H9 (cell line): ENCODE measurements at regions not wholly inside any gene's neighbourhood (a gene's known extent, or its start where the extent isn't known, plus 50 kb on each side); places are given as distances from the start of the nearest gene placed in this dataset.

ENCODE experiments used
- DNase-seq: peaks from one replicate; pipeline ENCODE4 v3.0.0-alpha.2; 2017
- H2AFZ ChIP-seq: one replicate; pipeline ENCODE4 v1.6.1; 2013; ENCODE audit warnings: mild to moderate bottlenecking, low read length, control low read depth, moderate library complexity
- H2AK5ac ChIP-seq: 2 replicates; pipeline ENCODE4 v1.6.1; 2013; ENCODE audit warnings: low read length, control low read depth, mixed read lengths; ENCODE audit not compliant: insufficient read length
- H2BK120ac ChIP-seq: one replicate; pipeline ENCODE4 v1.6.1; 2013; ENCODE audit warnings: low read depth, mild to moderate bottlenecking, low read length, control low read depth, inconsistent platforms; ENCODE audit not compliant: poor library complexity, severe bottlenecking
- H2BK12ac ChIP-seq: 2 replicates; pipeline ENCODE4 v1.6.1; 2013; ENCODE audit warnings: low read length, control low read depth, mixed read lengths, low read depth; ENCODE audit not compliant: insufficient read length
- H2BK15ac ChIP-seq: 2 replicates; pipeline ENCODE4 v1.6.1; 2013; ENCODE audit warnings: low read depth, low read length, control low read depth
- H2BK20ac ChIP-seq: one replicate; pipeline ENCODE4 v1.6.1; 2013; ENCODE audit warnings: low read depth, mild to moderate bottlenecking, low read length, control low read depth, inconsistent platforms; ENCODE audit not compliant: poor library complexity, severe bottlenecking
- H2BK5ac ChIP-seq: 2 replicates; pipeline ENCODE4 v1.6.1; 2013; ENCODE audit warnings: low read length, control low read depth, mixed read lengths; ENCODE audit not compliant: insufficient read length
- H3K14ac ChIP-seq: 2 replicates; pipeline ENCODE4 v1.6.1; 2013; ENCODE audit warnings: low read length, control low read depth; ENCODE audit not compliant: insufficient read depth
- H3K18ac ChIP-seq: 2 replicates; pipeline ENCODE4 v1.6.1; 2013; ENCODE audit warnings: low read depth, mild to moderate bottlenecking, mixed read lengths, low read length, control low read depth; ENCODE audit not compliant: insufficient read length
- H3K23ac ChIP-seq: 2 replicates; pipeline ENCODE4 v1.6.1; 2013; ENCODE audit warnings: low read length, control low read depth, mixed read lengths, low read depth; ENCODE audit not compliant: insufficient read length
- H3K23me2 ChIP-seq: 2 replicates; pipeline ENCODE4 v1.6.1; 2013; ENCODE audit warnings: low read depth, mild to moderate bottlenecking, mixed read lengths, low read length, control low read depth; ENCODE audit not compliant: insufficient read length, poor library complexity, severe bottlenecking
- H3K27ac ChIP-seq: 2 replicates; pipeline ENCODE4 v1.5.1; 2013; ENCODE audit warnings: low read length, control low read depth, mixed read lengths, low read depth; ENCODE audit not compliant: insufficient read length
- H3K27me3 ChIP-seq: 2 replicates; pipeline ENCODE4 v1.6.1; 2013; ENCODE audit warnings: low read length, control low read depth, inconsistent platforms; ENCODE audit not compliant: insufficient read depth
- H3K4ac ChIP-seq: 2 replicates; pipeline ENCODE4 v1.6.1; 2013; ENCODE audit warnings: low read depth, mild to moderate bottlenecking, control low read depth, inconsistent platforms, low read length, moderate library complexity
- H3K4me1 ChIP-seq: 2 replicates; pipeline ENCODE4 v1.6.1; 2013; ENCODE audit warnings: low read length, control low read depth, inconsistent platforms; ENCODE audit not compliant: insufficient read depth
- H3K4me2 ChIP-seq: 2 replicates; pipeline ENCODE4 v1.6.1; 2013; ENCODE audit warnings: low read length, control low read depth, mixed read lengths; ENCODE audit not compliant: insufficient read length, insufficient read depth
- H3K56ac ChIP-seq: 2 replicates; pipeline ENCODE4 v1.6.1; 2013; ENCODE audit warnings: low read depth, mild to moderate bottlenecking, mixed read lengths, low read length, control low read depth; ENCODE audit not compliant: insufficient read length
- H3K79me1 ChIP-seq: 2 replicates; pipeline ENCODE4 v1.6.1; 2013; ENCODE audit warnings: low read depth, mild to moderate bottlenecking, moderate library complexity, low read length, control low read depth, inconsistent platforms; ENCODE audit not compliant: insufficient read depth, poor library complexity, severe bottlenecking
- H3K79me2 ChIP-seq: 2 replicates; pipeline ENCODE4 v1.6.1; 2013; ENCODE audit warnings: low read length, control low read depth, inconsistent platforms; ENCODE audit not compliant: insufficient read depth
- H3K9ac ChIP-seq: 2 replicates; pipeline ENCODE4 v1.6.1; 2013; ENCODE audit warnings: low read length, control low read depth, mixed read lengths; ENCODE audit not compliant: insufficient read length; ENCODE audit errors: extremely low read depth
- H3K9me3 ChIP-seq: one replicate; pipeline ENCODE4 v1.6.1; 2013; ENCODE audit warnings: low read depth, low read length, inconsistent platforms; ENCODE audit not compliant: control insufficient read depth
- H3T11ph ChIP-seq: one replicate; pipeline ENCODE4 v1.6.1; 2013; ENCODE audit warnings: mild to moderate bottlenecking, low read length, control low read depth, inconsistent platforms
- H4K20me1 ChIP-seq: one replicate; pipeline ENCODE4 v1.6.1; 2013; ENCODE audit not compliant: control insufficient read depth, insufficient read length, insufficient read depth
- H4K5ac ChIP-seq: 2 replicates; pipeline ENCODE4 v1.6.1; 2013; ENCODE audit warnings: low read depth, mild to moderate bottlenecking, mixed read lengths, low read length, control low read depth; ENCODE audit not compliant: insufficient read length
- H4K8ac ChIP-seq: replicated peaks from 2 replicates; pipeline ENCODE4 v1.6.1; 2013; ENCODE audit warnings: low read length, control low read depth, mixed read lengths, low read depth; ENCODE audit not compliant: insufficient read length
- H4K91ac ChIP-seq: 2 replicates; pipeline ENCODE4 v1.6.1; 2013; ENCODE audit warnings: low read depth, mild to moderate bottlenecking, moderate library complexity, mixed read lengths, low read length, control low read depth; ENCODE audit not compliant: insufficient read length
- H3K27ac Mint-ChIP-seq, 3 experiments: 2 replicates in 2 of 3; 3 replicates in 1 of 3; pipeline ENCODE4 v1.8.0; 2020 to 2021; ENCODE audit warnings: mixed read lengths in 3 of 3, mild to moderate bottlenecking in 1 of 3, moderate library complexity in 1 of 3
- H3K27me3 Mint-ChIP-seq: 2 replicates; pipeline ENCODE4 v1.8.0; 2021; ENCODE audit warnings: low read depth, mild to moderate bottlenecking, moderate library complexity, mixed read lengths
- H3K36me3 Mint-ChIP-seq, 3 experiments: 2 replicates in 2 of 3; 3 replicates in 1 of 3; pipeline ENCODE4 v1.8.0; 2020 to 2021; ENCODE audit warnings: low read depth in 3 of 3, mixed read lengths in 3 of 3; ENCODE audit not compliant: insufficient read depth in 1 of 3
- H3K4me1 Mint-ChIP-seq, 2 experiments: 2 replicates each; pipeline ENCODE4 v1.8.0; 2020; ENCODE audit warnings: mixed read lengths in 2 of 2
- H3K4me3 Mint-ChIP-seq, 2 experiments: 2 replicates in 1 of 2; 3 replicates in 1 of 2; pipeline ENCODE4 v1.8.0; 2020 to 2021; ENCODE audit warnings: mild to moderate bottlenecking in 2 of 2, mixed read lengths in 2 of 2, moderate library complexity in 1 of 2
- H3K9me3 Mint-ChIP-seq, 2 experiments: 2 replicates in 1 of 2; 3 replicates in 1 of 2; pipeline ENCODE4 v1.8.0; 2020; ENCODE audit warnings: mild to moderate bottlenecking in 2 of 2, mixed read lengths in 2 of 2, moderate library complexity in 1 of 2
- CTCF ChIP-seq: fragments of 200-600 bp; sonication (generic); conservative IDR thresholded peaks from 3 replicates; pipeline ENCODE4 v1.8.0; 2021; ENCODE audit warnings: antibody characterized with exemption, mild to moderate bottlenecking
- WGBS: extraction: QIAGEN DNeasy Blood & Tissue Kit; methylation state at CpG from one replicate; pipeline ENCODE4 v1.1.7; 2013; ENCODE audit warnings: missing lambda C conversion rate, low lambda C conversion rate, mixed read lengths; ENCODE audit not compliant: insufficient read length; ENCODE audit errors: extremely low coverage; 5-methylcytosine and 5-hydroxymethylcytosine counted together

- Histone ChIP-seq H3K79me1 (no peaks in the 10 kb centered on the region), H3K4me1 (no peaks in the 10 kb centered on the region; the same call in 1 of the 2 replicates), H3K27ac (no peak overlapping the region), H3K4ac (no peak overlapping the region), H3K14ac (no peak overlapping the region), H2AFZ (no peak overlapping the region), H3K27me3 (no peaks in the 10 kb centered on the region), H3K56ac (no peak overlapping the region), H4K5ac (no peak overlapping the region), H2BK15ac (0 out of 2 replicates have a peak overlapping the region, but pooled peaks have one; percentile 12), H3K23me2 (no peaks in the 10 kb centered on the region), H2BK12ac (no peak overlapping the region), H3K9me3 (no peaks in the 10 kb centered on the region), H4K8ac (no peak overlapping the region), H2BK120ac (no peak overlapping the region), H3T11ph (no peak overlapping the region), H3K79me2 (no peaks in the 10 kb centered on the region), H3K18ac (no peak overlapping the region), H4K91ac (no peak overlapping the region), H2BK5ac (no peak overlapping the region), H2AK5ac (no peak overlapping the region), H4K20me1 (no peaks in the 10 kb centered on the region), H2BK20ac (no peak overlapping the region), H3K9ac (no peak overlapping the region), H3K4me2 (no peak overlapping the region), H3K23ac (no peak overlapping the region)
- Mint-ChIP-seq H3K4me3 (no peak overlapping the region), H3K36me3 (peaks cover 0 to 12% (median 0%) of the 10 kb centered on the region in 3 experiments; a peak in 5 of 7 replicates), H3K4me1 (peaks cover 15 to 17% of the 10 kb centered on the region in 2 experiments), H3K27ac (no peak overlapping the region; a peak in 1 of 7 replicates), H3K27me3 (no peaks in the 10 kb centered on the region), H3K9me3 (peaks cover 6 to 8% of the 10 kb centered on the region in 2 experiments; a peak in 3 of 5 replicates)
- TF ChIP-seq CTCF = no peak
- WGBS = no CpG with 5 or more reads among the region's 3 CpGs
- no peak for DNase-seq
Observed at GRCh38 chr1:221510793-221511503, 230.9 kb downstream of the DUSP10 start.
